GM12878 (cell line): ENCODE measurements at regions not wholly inside any gene's neighbourhood (a gene's known extent, or its start where the extent isn't known, plus 50 kb on each side); places are given as distances from the start of the nearest gene placed in this dataset.

Source experiments
- ASH2L ChIP-seq: fragments of 300-600, 200-600 bp; sonication (generic); IDR thresholded peaks from 2 replicates; pipeline ENCODE4 v1.6.1; 2017; ENCODE audit warnings: low read depth, mild to moderate bottlenecking, borderline replicate concordance
- CTCF ChIP-seq, 3 experiments: IDR thresholded peaks in 2 of 3; conservative IDR thresholded peaks in 1 of 3; 2 replicates each; pipeline ENCODE4 v1.5.1; 2011; ENCODE audit warnings: low read depth in 3 of 3, low read length in 3 of 3, mild to moderate bottlenecking in 3 of 3, control low read depth in 2 of 3, moderate library complexity in 2 of 3, inconsistent platforms in 1 of 3, mixed read lengths in 1 of 3; ENCODE audit not compliant: control insufficient read depth in 2 of 3, insufficient read depth in 1 of 3; ENCODE audit errors: extremely low read depth in 1 of 3

- no peak for TF ChIP-seq ASH2L
- no peak for TF ChIP-seq CTCF (IDR thresholded peaks at IDR 0.05 in 2 of 3, conservative IDR thresholded peaks at IDR 0.05 in 1 of 3; ENCODE audit: control insufficient read depth in 2 of 3, extremely low read depth in 1 of 3, insufficient read depth in 1 of 3, low read depth in 3 of 3, low read length in 3 of 3)
These were observed 57.0 kb upstream of the ARSJ start for GRCh38 chr4:114036426-114036825.
